GM12865 (cell line): ENCODE measurements at regions not wholly inside any gene's neighbourhood (a gene's known extent, or its start where the extent isn't known, plus 50 kb on each side); places are given as distances from the start of the nearest gene placed in this dataset.
"Not testable (repeated sequence)": the region's sequence is repeated elsewhere in the genome, so short reads cannot be mapped to it uniquely, and the experiment has no call there.

Source experiments
- DNase-seq: peaks from one replicate; pipeline ENCODE4 v3.0.0; 2010; ENCODE audit warnings: low read depth
- H3K4me3 ChIP-seq: 2 replicates; pipeline ENCODE4 v1.5.1; 2011; ENCODE audit warnings: mild to moderate bottlenecking, low read depth, low read length, control low read depth
- CTCF ChIP-seq: IDR thresholded peaks from 2 replicates; pipeline ENCODE4 v1.5.1; 2011; ENCODE audit warnings: low read length, control low read depth, low read depth, inconsistent platforms; ENCODE audit not compliant: insufficient read depth; ENCODE audit errors: missing control alignments

- no peak for TF ChIP-seq CTCF
- H3K4me3 ChIP-seq: no peak overlapping the region
- DNase-seq: no peak
These were observed 287.2 kb downstream of the BCAT1 start for GRCh38 chr12:24661657-24662096.

GRCh38 chr12:24659016-24659415 is 289.9 kb downstream of the BCAT1 start:
- no peak overlapping the region for H3K4me3 ChIP-seq
- DNase-seq: no peak
- TF ChIP-seq CTCF: no peak

GRCh38 chr12:24654344-24654743 is 294.6 kb downstream of the BCAT1 start:
- H3K4me3 ChIP-seq, DNase-seq: not testable (repeated sequence)

- H3K4me3 ChIP-seq: no peak overlapping the region
- no peak for DNase-seq
- no peak for TF ChIP-seq CTCF
These were observed 299.3 kb downstream of the BCAT1 start for GRCh38 chr12:24649634-24650033.

GRCh38 chr12:24649209-24649608 is 299.7 kb downstream of the BCAT1 start:
- no peak overlapping the region for H3K4me3 ChIP-seq
- no peak for DNase-seq
- no peak for TF ChIP-seq CTCF

- no peak overlapping the region for H3K4me3 ChIP-seq
- no peak for TF ChIP-seq CTCF
- DNase-seq: no peak
These were observed 303.6 kb downstream of the BCAT1 start for GRCh38 chr12:24645254-24645653.

GRCh38 chr12:24643120-24644119 is 305.5 kb downstream of the BCAT1 start:
- no peak overlapping the region for H3K4me3 ChIP-seq
- no peak for DNase-seq
- TF ChIP-seq CTCF: no peak
